ENCODE measurements at regions not wholly inside any gene's neighbourhood (a gene's known extent, or its start where the extent isn't known, plus 50 kb on each side); places are given as distances from the start of the nearest gene placed in this dataset.

DNA sequence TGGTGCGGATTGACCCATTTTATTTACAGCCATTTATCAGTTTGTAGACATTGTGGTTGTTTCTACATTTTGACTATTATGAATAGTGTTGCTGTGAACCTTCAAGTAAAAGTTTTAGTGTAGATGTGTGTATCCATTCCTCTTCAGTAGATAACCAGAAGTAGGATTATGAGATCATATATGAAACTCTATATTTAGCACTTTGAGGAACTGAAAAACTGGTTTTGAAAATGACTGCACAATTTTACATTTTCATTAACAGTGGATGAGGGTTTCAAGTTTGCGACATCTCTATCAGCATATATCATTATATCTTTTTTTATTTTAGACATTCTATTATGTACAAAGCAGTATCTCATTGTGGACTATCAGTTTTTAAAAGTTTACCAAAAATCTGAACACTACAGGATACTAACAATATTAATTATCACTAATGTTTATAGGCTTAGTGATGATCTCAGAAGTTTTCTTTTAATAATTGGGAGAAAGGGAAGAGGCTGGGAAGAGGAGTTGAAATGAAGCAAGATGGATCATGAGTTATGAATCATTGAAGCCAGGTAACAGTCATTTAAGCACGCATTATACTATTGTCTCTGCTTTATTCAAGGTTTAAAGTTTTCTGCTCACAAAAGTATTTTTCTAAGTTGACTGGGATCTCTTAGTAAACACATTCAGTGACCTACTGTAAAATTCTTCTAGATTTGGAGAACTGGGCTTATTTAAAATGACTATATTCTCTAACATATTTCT is 329.0 kb upstream of the LRATD1 start:
- Histone ChIP-seq H3K4me3 (no peak overlapping the region), H3K36me3 (no peaks in the 10 kb centered on the region), H3K4me1 (no peaks in the 10 kb centered on the region), H3K27ac (no peak overlapping the region), H3K27me3 (ENCODE audit: low read depth) (no peaks in the 10 kb centered on the region), H3K9me3 (no peaks in the 10 kb centered on the region)
- DNase-seq (no peak), ATAC-seq (no peak)
- TF ChIP-seq, protein P1, sequence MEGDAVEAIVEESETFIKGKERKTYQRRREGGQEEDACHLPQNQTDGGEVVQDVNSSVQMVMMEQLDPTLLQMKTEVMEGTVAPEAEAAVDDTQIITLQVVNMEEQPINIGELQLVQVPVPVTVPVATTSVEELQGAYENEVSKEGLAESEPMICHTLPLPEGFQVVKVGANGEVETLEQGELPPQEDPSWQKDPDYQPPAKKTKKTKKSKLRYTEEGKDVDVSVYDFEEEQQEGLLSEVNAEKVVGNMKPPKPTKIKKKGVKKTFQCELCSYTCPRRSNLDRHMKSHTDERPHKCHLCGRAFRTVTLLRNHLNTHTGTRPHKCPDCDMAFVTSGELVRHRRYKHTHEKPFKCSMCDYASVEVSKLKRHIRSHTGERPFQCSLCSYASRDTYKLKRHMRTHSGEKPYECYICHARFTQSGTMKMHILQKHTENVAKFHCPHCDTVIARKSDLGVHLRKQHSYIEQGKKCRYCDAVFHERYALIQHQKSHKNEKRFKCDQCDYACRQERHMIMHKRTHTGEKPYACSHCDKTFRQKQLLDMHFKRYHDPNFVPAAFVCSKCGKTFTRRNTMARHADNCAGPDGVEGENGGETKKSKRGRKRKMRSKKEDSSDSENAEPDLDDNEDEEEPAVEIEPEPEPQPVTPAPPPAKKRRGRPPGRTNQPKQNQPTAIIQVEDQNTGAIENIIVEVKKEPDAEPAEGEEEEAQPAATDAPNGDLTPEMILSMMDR (IDR thresholded peaks at IDR 0.05), result no peak
- intact Hi-C loops (cut with DNase I), result no loop called here

DNA sequence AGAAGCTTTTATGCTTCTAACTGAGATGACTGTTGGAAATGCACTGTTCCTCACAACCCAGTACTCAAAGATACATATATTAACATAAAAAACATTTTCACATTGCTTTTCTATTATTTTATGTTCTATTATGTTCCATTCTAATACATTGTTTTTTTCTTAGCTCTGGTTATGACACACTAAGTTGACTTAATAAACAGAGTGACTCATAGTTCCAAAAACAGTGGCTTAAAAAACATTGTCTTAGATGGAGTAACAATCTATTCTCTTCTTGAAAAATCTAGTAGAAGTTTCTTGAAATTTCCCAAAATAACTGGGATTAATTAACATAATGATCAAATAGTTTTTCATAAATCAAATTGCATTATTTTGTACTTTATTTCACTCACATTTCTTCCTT is 328.2 kb upstream of the LRATD1 start:
- H3K9me3 ChIP-seq, result no peaks in the 10 kb centered on the region
- H3K27ac ChIP-seq, result no peak overlapping the region
- TF ChIP-seq, protein P1 (IDR thresholded peaks at IDR 0.05), result no peak
- H3K36me3 ChIP-seq, result no peaks in the 10 kb centered on the region
- H3K4me1 ChIP-seq, result no peaks in the 10 kb centered on the region
- H3K27me3 ChIP-seq (ENCODE audit: low read depth), result no peaks in the 10 kb centered on the region
- intact Hi-C loops (cut with DNase I), result no loop called here
- DNase-seq (no peak), ATAC-seq (no peak)
- H3K4me3 ChIP-seq, result no peak overlapping the region

DNA sequence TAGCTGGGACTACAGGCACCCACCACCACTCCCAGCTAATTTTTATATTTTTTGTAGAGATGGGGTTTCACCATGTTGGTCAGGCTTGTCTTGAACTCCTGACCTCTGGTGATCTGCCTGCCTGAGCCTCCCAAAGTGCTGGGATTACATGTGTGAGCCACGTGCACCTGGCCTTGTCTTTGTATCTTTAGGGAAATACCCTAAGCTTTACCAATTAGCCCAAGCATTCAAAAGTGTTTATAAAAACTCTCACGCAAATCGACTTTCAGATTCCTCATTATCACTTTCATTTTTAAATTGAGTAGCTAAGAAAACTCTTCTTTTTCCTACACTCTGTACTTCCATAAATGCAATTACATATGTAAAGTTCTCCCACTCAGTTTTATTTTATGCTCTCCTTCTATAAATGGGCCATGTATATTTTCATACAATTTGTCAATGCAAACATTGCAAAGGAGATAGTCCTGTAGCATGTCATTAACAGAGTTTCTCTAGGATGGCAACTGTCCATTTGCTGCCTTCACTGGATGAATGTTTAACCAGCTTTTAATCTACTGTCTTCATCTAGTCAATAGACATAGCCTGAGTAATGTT is 326.2 kb upstream of the LRATD1 start:
- intact Hi-C loops (cut with DNase I), result no loop called here
- no peaks in the 10 kb centered on the region for H3K27me3 ChIP-seq (ENCODE audit: low read depth)
- H3K4me3 ChIP-seq, result no peak overlapping the region
- DNase-seq (no peak), ATAC-seq (no peak)
- TF ChIP-seq, protein P1 (IDR thresholded peaks at IDR 0.05), result no peak
- no peaks in the 10 kb centered on the region for H3K9me3 ChIP-seq
- no peaks in the 10 kb centered on the region for H3K36me3 ChIP-seq
- H3K27ac ChIP-seq, result no peak overlapping the region
- no peaks in the 10 kb centered on the region for H3K4me1 ChIP-seq

GRCh38 chr2:14313341-14313740 is 319.2 kb upstream of the LRATD1 start:
- Histone ChIP-seq H3K9me3 (no peaks in the 10 kb centered on the region), H3K27me3 (ENCODE audit: low read depth) (no peaks in the 10 kb centered on the region), H3K4me1 (no peaks in the 10 kb centered on the region), H3K27ac (no peak overlapping the region), H3K4me3 (no peak overlapping the region), H3K36me3 (no peaks in the 10 kb centered on the region)
- intact Hi-C loops (cut with DNase I), result no loop called here
- DNase-seq, result no peak
- TF ChIP-seq, protein P1 (IDR thresholded peaks at IDR 0.05), result no peak
- ATAC-seq, result no peak

DNA sequence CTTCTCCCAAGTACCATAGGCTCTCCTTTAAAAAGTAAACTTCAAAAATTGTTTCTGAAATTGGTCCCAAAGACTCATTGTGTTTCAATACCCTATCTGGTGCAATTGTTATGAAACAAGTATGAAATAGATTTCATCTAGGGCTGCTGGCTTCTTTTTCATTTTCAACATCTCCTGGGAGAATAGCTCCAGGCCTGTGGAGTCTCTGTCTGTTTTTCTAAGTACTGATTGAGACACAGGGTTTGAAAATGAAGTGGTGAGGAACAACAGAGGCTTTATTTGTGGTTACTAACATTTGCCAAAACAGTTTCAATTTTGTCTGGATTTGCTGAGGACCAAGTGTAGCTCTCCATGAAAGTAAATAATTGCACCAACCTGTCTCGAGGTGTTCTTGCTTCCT is 315.9 kb upstream of the LRATD1 start:
- no peaks in the 10 kb centered on the region for H3K36me3 ChIP-seq
- DNase-seq, result no peak
- H3K27ac ChIP-seq, result no peak overlapping the region
- ATAC-seq, result no peak
- intact Hi-C loops (cut with DNase I), result no loop called here
- no peaks in the 10 kb centered on the region for H3K9me3 ChIP-seq
- no peaks in the 10 kb centered on the region for H3K27me3 ChIP-seq (ENCODE audit: low read depth)
- TF ChIP-seq, protein P1 (IDR thresholded peaks at IDR 0.05), result no peak
- no peak overlapping the region for H3K4me3 ChIP-seq
- no peaks in the 10 kb centered on the region for H3K4me1 ChIP-seq

Data from lower lobe of right lung (tissue), 2 donors.